ENCODE measurements at regions not wholly inside any gene's neighbourhood (a gene's known extent, or its start where the extent isn't known, plus 50 kb on each side); places are given as distances from the start of the nearest gene placed in this dataset.

GRCh38 chr3:80355144-80355543 is 587.3 kb upstream of the ROBO1 start:
- TF ChIP-seq EZH2phosphoT487 (IDR thresholded peaks at IDR 0.05; ENCODE audit: borderline replicate concordance, low read depth, low read length): no peak
- TF ChIP-seq, protein P1, sequence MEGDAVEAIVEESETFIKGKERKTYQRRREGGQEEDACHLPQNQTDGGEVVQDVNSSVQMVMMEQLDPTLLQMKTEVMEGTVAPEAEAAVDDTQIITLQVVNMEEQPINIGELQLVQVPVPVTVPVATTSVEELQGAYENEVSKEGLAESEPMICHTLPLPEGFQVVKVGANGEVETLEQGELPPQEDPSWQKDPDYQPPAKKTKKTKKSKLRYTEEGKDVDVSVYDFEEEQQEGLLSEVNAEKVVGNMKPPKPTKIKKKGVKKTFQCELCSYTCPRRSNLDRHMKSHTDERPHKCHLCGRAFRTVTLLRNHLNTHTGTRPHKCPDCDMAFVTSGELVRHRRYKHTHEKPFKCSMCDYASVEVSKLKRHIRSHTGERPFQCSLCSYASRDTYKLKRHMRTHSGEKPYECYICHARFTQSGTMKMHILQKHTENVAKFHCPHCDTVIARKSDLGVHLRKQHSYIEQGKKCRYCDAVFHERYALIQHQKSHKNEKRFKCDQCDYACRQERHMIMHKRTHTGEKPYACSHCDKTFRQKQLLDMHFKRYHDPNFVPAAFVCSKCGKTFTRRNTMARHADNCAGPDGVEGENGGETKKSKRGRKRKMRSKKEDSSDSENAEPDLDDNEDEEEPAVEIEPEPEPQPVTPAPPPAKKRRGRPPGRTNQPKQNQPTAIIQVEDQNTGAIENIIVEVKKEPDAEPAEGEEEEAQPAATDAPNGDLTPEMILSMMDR (conservative IDR thresholded peaks at IDR 0.05; ENCODE audit: low read length): no peak
